ENCODE measurements at regions not wholly inside any gene's neighbourhood (a gene's known extent, or its start where the extent isn't known, plus 50 kb on each side); places are given as distances from the start of the nearest gene placed in this dataset.

GRCh38 chr5:72711351-72711750, 105.1 kb upstream of the TNPO1 start:
- TF ChIP-seq, protein P1, sequence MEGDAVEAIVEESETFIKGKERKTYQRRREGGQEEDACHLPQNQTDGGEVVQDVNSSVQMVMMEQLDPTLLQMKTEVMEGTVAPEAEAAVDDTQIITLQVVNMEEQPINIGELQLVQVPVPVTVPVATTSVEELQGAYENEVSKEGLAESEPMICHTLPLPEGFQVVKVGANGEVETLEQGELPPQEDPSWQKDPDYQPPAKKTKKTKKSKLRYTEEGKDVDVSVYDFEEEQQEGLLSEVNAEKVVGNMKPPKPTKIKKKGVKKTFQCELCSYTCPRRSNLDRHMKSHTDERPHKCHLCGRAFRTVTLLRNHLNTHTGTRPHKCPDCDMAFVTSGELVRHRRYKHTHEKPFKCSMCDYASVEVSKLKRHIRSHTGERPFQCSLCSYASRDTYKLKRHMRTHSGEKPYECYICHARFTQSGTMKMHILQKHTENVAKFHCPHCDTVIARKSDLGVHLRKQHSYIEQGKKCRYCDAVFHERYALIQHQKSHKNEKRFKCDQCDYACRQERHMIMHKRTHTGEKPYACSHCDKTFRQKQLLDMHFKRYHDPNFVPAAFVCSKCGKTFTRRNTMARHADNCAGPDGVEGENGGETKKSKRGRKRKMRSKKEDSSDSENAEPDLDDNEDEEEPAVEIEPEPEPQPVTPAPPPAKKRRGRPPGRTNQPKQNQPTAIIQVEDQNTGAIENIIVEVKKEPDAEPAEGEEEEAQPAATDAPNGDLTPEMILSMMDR (IDR thresholded peaks at IDR 0.05), result no peak
- no peak for TF ChIP-seq POLR2A (IDR thresholded peaks at IDR 0.05)

Measured in lower leg skin (tissue), 3 donors.